Tongue (tissue), 1 donor: ENCODE measurements at regions not wholly inside any gene's neighbourhood (a gene's known extent, or its start where the extent isn't known, plus 50 kb on each side); places are given as distances from the start of the nearest gene placed in this dataset.
"Not testable (repeated sequence)": the region's sequence is repeated elsewhere in the genome, so short reads cannot be mapped to it uniquely, and the experiment has no call there.

Experiments used
- DNase-seq: peaks from one replicate; pipeline ENCODE4 v3.0.0-alpha.2; 2015

- not testable (repeated sequence) for DNase-seq
These were observed 131.5 kb upstream of the MED13 start for GRCh38 chr17:62196587-62196986.

GRCh38 chr17:62194401-62194800 is 129.3 kb upstream of the MED13 start:
- DNase-seq: no peak

- DNase-seq: no peak
These were observed 128.2 kb upstream of the MED13 start for GRCh38 chr17:62193249-62193648.

GRCh38 chr17:62191390-62192361 is 126.6 kb upstream of the MED13 start:
- no peak for DNase-seq

GRCh38 chr17:62189377-62189776 is 124.3 kb upstream of the MED13 start:
- no peak for DNase-seq

- DNase-seq: no peak
These were observed 123.6 kb upstream of the MED13 start for GRCh38 chr17:62188713-62189112.

- DNase-seq: no peak
These were observed 122.6 kb upstream of the MED13 start for GRCh38 chr17:62187681-62188080.

- DNase-seq: no peak
These were observed 121.8 kb upstream of the MED13 start for GRCh38 chr17:62186841-62187240.

- no peak for DNase-seq
These were observed 115.7 kb upstream of the MED13 start for GRCh38 chr17:62180772-62181171.

- no peak for DNase-seq
These were observed 114.6 kb upstream of the MED13 start for GRCh38 chr17:62179525-62180161.

- no peak for DNase-seq
These were observed 113.5 kb upstream of the MED13 start for GRCh38 chr17:62178579-62178978.

GRCh38 chr17:62172492-62173291 is 107.6 kb upstream of the MED13 start:
- DNase-seq: no peak

- no peak for DNase-seq
These were observed 102.0 kb upstream of the MED13 start for GRCh38 chr17:62167076-62167475.

GRCh38 chr17:62164747-62165722 is 100.0 kb upstream of the MED13 start:
- peak; percentile 25 for DNase-seq

- DNase-seq: no peak
These were observed 98.8 kb upstream of the MED13 start for GRCh38 chr17:62163847-62164246.

GRCh38 chr17:62162898-62163297 is 97.8 kb upstream of the MED13 start:
- no peak for DNase-seq

- DNase-seq: no peak
These were observed 96.5 kb upstream of the MED13 start for GRCh38 chr17:62161405-62162148.

- DNase-seq: no peak
These were observed 95.7 kb upstream of the MED13 start for GRCh38 chr17:62160816-62161215.

GRCh38 chr17:62159994-62160393 is 94.9 kb upstream of the MED13 start:
- no peak for DNase-seq

- no peak for DNase-seq
These were observed 91.9 kb upstream of the MED13 start for GRCh38 chr17:62156949-62157348.

- DNase-seq: no peak
These were observed 89.8 kb upstream of the MED13 start for GRCh38 chr17:62154909-62155308.
